ENCODE measurements at regions not wholly inside any gene's neighbourhood (a gene's known extent, or its start where the extent isn't known, plus 50 kb on each side); places are given as distances from the start of the nearest gene placed in this dataset.

DNA sequence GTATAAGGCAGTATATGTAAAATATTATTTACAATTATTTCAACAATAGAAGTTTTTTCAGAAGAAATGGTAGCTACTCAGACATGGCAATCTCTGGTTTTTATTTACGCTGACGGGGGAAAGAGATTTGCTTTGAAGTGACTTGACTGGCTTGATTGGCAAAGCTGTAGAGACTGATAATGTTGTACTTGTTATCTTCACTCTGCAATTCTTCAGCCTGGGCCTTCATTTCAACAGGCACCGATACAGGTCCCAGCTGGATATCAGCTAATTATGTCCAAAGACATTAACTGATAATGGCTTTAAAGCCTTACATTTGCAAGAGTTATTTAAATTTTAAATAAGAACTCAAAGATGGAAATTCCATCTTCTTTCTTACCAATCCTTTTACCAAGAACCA, 151.4 kb upstream of the HS3ST3A1 start:
- no peak for DNase-seq (ENCODE audit: extremely low spot score)
- Histone ChIP-seq H3K4me1 (no peaks in the 10 kb centered on the region), H3K27me3 (no peaks in the 10 kb centered on the region), H3K36me3 (no peaks in the 10 kb centered on the region), H3K4me3 (no peak overlapping the region), H3K27ac (replicated peaks in 1 of 4) (no peak overlapping the region), H3K9me3 (no peaks in the 10 kb centered on the region)
- intact Hi-C loops (cut with DNase I), result no loop called here
- TF ChIP-seq, protein P1, sequence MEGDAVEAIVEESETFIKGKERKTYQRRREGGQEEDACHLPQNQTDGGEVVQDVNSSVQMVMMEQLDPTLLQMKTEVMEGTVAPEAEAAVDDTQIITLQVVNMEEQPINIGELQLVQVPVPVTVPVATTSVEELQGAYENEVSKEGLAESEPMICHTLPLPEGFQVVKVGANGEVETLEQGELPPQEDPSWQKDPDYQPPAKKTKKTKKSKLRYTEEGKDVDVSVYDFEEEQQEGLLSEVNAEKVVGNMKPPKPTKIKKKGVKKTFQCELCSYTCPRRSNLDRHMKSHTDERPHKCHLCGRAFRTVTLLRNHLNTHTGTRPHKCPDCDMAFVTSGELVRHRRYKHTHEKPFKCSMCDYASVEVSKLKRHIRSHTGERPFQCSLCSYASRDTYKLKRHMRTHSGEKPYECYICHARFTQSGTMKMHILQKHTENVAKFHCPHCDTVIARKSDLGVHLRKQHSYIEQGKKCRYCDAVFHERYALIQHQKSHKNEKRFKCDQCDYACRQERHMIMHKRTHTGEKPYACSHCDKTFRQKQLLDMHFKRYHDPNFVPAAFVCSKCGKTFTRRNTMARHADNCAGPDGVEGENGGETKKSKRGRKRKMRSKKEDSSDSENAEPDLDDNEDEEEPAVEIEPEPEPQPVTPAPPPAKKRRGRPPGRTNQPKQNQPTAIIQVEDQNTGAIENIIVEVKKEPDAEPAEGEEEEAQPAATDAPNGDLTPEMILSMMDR (IDR thresholded peaks at IDR 0.05), result no peak
- TF ChIP-seq EP300 (IDR thresholded peaks at IDR 0.05) (no peak), POLR2AphosphoS5 (IDR thresholded peaks at IDR 0.05) (no peak), POLR2A (IDR thresholded peaks at IDR 0.05; ENCODE audit: low read depth) (no peak)
- WGBS, result 77% methylated on average over 3 of the region's 3 CpGs

DNA sequence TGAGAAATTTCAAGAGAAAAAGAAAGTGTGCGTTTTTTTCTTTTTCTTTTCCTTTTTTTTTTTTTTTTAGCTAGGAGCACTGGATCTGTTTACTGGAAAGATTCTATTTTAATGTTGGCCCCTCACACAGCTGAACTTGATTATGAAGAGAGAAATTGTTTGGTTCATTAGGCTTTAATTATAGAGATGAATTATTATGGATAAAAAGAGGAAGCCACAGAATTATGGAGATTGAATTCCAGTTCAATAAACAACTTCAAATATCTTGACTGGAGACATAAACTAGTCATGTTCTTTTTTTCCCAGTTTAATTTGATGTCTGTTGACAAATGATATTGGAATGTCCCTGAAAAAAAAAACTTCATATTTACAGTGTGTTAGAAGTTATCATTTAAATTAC, 152.0 kb upstream of the HS3ST3A1 start:
- WGBS, result 88% methylated on average over 1 of the region's 1 CpG
- intact Hi-C loops (cut with DNase I), result no loop called here

GRCh38 chr17:13755851-13756250, 154.1 kb upstream of the HS3ST3A1 start:
- no peaks in the 10 kb centered on the region for H3K4me1 ChIP-seq
- TF ChIP-seq POLR2A (IDR thresholded peaks at IDR 0.05; ENCODE audit: low read depth) (no peak), EP300 (IDR thresholded peaks at IDR 0.05) (no peak), POLR2AphosphoS5 (IDR thresholded peaks at IDR 0.05) (no peak)
- TF ChIP-seq, protein P1 (IDR thresholded peaks at IDR 0.05), result no peak
- no peak overlapping the region for H3K27ac ChIP-seq (replicated peaks in 1 of 4)
- H3K36me3 ChIP-seq, result no peaks in the 10 kb centered on the region
- WGBS, result 81% methylated on average over 8 of the region's 8 CpGs
- no peaks in the 10 kb centered on the region for H3K27me3 ChIP-seq
- no peak for DNase-seq (ENCODE audit: extremely low spot score)
- H3K9me3 ChIP-seq, result no peaks in the 10 kb centered on the region
- H3K4me3 ChIP-seq, result no peak overlapping the region
- intact Hi-C loops (cut with DNase I), result no loop called here

More for the DNA sequence above, 152.0 kb upstream of the HS3ST3A1 start:
- Histone ChIP-seq H3K4me1 (no peaks in the 10 kb centered on the region), H3K4me3 (no peak overlapping the region), H3K9me3 (no peaks in the 10 kb centered on the region), H3K27me3 (no peaks in the 10 kb centered on the region), H3K27ac (replicated peaks in 1 of 4) (no peak overlapping the region), H3K36me3 (no peaks in the 10 kb centered on the region)
- no peak for DNase-seq (ENCODE audit: extremely low spot score)
- TF ChIP-seq, protein P1 (IDR thresholded peaks at IDR 0.05), result no peak
- TF ChIP-seq EP300 (IDR thresholded peaks at IDR 0.05) (no peak), POLR2A (IDR thresholded peaks at IDR 0.05; ENCODE audit: low read depth) (no peak), POLR2AphosphoS5 (IDR thresholded peaks at IDR 0.05) (no peak)

- Histone ChIP-seq H3K27me3 (no peaks in the 10 kb centered on the region), H3K4me3 (no peak overlapping the region), H3K9me3 (no peaks in the 10 kb centered on the region), H3K4me1 (no peaks in the 10 kb centered on the region), H3K36me3 (no peaks in the 10 kb centered on the region), H3K27ac (replicated peaks in 1 of 4) (no peak overlapping the region)
- no peak for DNase-seq (ENCODE audit: extremely low spot score)
- intact Hi-C loops (cut with DNase I), result no loop called here
- WGBS, result 61% methylated on average over 2 of the region's 2 CpGs
- TF ChIP-seq, protein P1 (IDR thresholded peaks at IDR 0.05), result no peak
- TF ChIP-seq POLR2A (IDR thresholded peaks at IDR 0.05; ENCODE audit: low read depth) (no peak), POLR2AphosphoS5 (IDR thresholded peaks at IDR 0.05) (no peak), EP300 (IDR thresholded peaks at IDR 0.05) (no peak)
Measured at GRCh38 chr17:13756763-13757162, 155.0 kb upstream of the HS3ST3A1 start.

- TF ChIP-seq, protein P1 (IDR thresholded peaks at IDR 0.05), result no peak
- TF ChIP-seq EP300 (IDR thresholded peaks at IDR 0.05), result no peak
- TF ChIP-seq POLR2A (IDR thresholded peaks at IDR 0.05; ENCODE audit: low read depth), result no peak
- no peak for TF ChIP-seq POLR2AphosphoS5 (IDR thresholded peaks at IDR 0.05)
- intact Hi-C loops (cut with DNase I), result no loop called here
- no peak overlapping the region for H3K27ac ChIP-seq (replicated peaks in 1 of 4)
- no peaks in the 10 kb centered on the region for H3K36me3 ChIP-seq
- no peaks in the 10 kb centered on the region for H3K4me1 ChIP-seq
- DNase-seq (ENCODE audit: extremely low spot score), result no peak
- no peaks in the 10 kb centered on the region for H3K9me3 ChIP-seq
- no peak overlapping the region for H3K4me3 ChIP-seq
- no peaks in the 10 kb centered on the region for H3K27me3 ChIP-seq
- WGBS, result 88% methylated on average over 2 of the region's 2 CpGs
Measured at GRCh38 chr17:13757871-13758270, 156.1 kb upstream of the HS3ST3A1 start.

Measured in esophagus muscularis mucosa (tissue), 4 donors.